ENCODE measurements at regions not wholly inside any gene's neighbourhood (a gene's known extent, or its start where the extent isn't known, plus 50 kb on each side); places are given as distances from the start of the nearest gene placed in this dataset.

- DNase-seq (ENCODE audit: low read depth) = no peak
Measured at GRCh38 chr6:44678252-44678935, 290.9 kb downstream of the CDC5L start.

- no peak for DNase-seq (ENCODE audit: low read depth)
Measured at GRCh38 chr6:44679438-44680201, 292.1 kb downstream of the CDC5L start.

GRCh38 chr6:44680202-44680720 is 292.8 kb downstream of the CDC5L start:
- no peak for DNase-seq (ENCODE audit: low read depth)

GRCh38 chr6:44681761-44682160 is 294.3 kb downstream of the CDC5L start:
- no peak for DNase-seq (ENCODE audit: low read depth)

GRCh38 chr6:44682280-44682679 is 294.8 kb downstream of the CDC5L start:
- no peak for DNase-seq (ENCODE audit: low read depth)

- no peak for DNase-seq (ENCODE audit: low read depth)
Measured at GRCh38 chr6:44682987-44683779, 295.7 kb downstream of the CDC5L start.

- DNase-seq (ENCODE audit: low read depth) = no peak
Measured at GRCh38 chr6:44685213-44685612, 297.7 kb downstream of the CDC5L start.

- DNase-seq (ENCODE audit: low read depth) = no peak
Measured at GRCh38 chr6:44696099-44696498, 308.6 kb downstream of the CDC5L start.

GRCh38 chr6:44696686-44697085 is 309.2 kb downstream of the CDC5L start:
- DNase-seq (ENCODE audit: low read depth) = no peak

GRCh38 chr6:44697327-44697726 is 309.8 kb downstream of the CDC5L start:
- no peak for DNase-seq (ENCODE audit: low read depth)

GRCh38 chr6:44698602-44699001 is 311.1 kb downstream of the CDC5L start:
- DNase-seq (ENCODE audit: low read depth) = no peak

GRCh38 chr6:44699082-44699481 is 311.6 kb downstream of the CDC5L start:
- no peak for DNase-seq (ENCODE audit: low read depth)

GRCh38 chr6:44699851-44700250 is 312.3 kb downstream of the CDC5L start:
- DNase-seq (ENCODE audit: low read depth) = no peak

GRCh38 chr6:44700422-44700821 is 312.9 kb downstream of the CDC5L start:
- no peak for DNase-seq (ENCODE audit: low read depth)

- no peak for DNase-seq (ENCODE audit: low read depth)
Measured at GRCh38 chr6:44701038-44701636, 313.6 kb downstream of the CDC5L start.

- no peak for DNase-seq (ENCODE audit: low read depth)
Measured at GRCh38 chr6:44701637-44702101, 314.2 kb downstream of the CDC5L start.

GRCh38 chr6:44702292-44702691 is 314.8 kb downstream of the CDC5L start:
- DNase-seq (ENCODE audit: low read depth) = no peak

GRCh38 chr6:44704240-44705150 is 317.0 kb downstream of the CDC5L start:
- no peak for DNase-seq (ENCODE audit: low read depth)

- no peak for DNase-seq (ENCODE audit: low read depth)
Measured at GRCh38 chr6:44705596-44705995, 318.1 kb downstream of the CDC5L start.

GRCh38 chr6:44706011-44706410 is 318.5 kb downstream of the CDC5L start:
- no peak for DNase-seq (ENCODE audit: low read depth)

- no peak for DNase-seq (ENCODE audit: low read depth)
Measured at GRCh38 chr6:44708208-44708607, 320.7 kb downstream of the CDC5L start.

Measured in activated T-cell treated with anti-CD3 and anti-CD28 coated beads for 1 hour (primary cell).